ENCODE measurements at regions not wholly inside any gene's neighbourhood (a gene's known extent, or its start where the extent isn't known, plus 50 kb on each side); places are given as distances from the start of the nearest gene placed in this dataset.

GRCh38 chr20:11783102-11783850 is 134.4 kb upstream of the BTBD3 start:
- Histone ChIP-seq H3K4me3 (ENCODE audit: low read depth, low read length) (no peak overlapping the region), H3K27me3 (replicated peaks) (no peaks in the 10 kb centered on the region), H3K36me3 (replicated peaks) (no peaks in the 10 kb centered on the region), H3K27ac (no peak overlapping the region)
- no peak for TF ChIP-seq CTCF (IDR thresholded peaks at IDR 0.05; ENCODE audit: low read depth, low read length, missing control alignments)
- in situ Hi-C loops (cut with HindIII; ENCODE audit: low pct_ligation_motif_present, low sequenced_read_pairs) = no loop called here
- DNase-seq = no peak

GRCh38 chr20:11785885-11786507 is 131.7 kb upstream of the BTBD3 start:
- no peak overlapping the region for H3K4me3 ChIP-seq (ENCODE audit: low read depth, low read length)
- in situ Hi-C loops (cut with HindIII; ENCODE audit: low pct_ligation_motif_present, low sequenced_read_pairs) = no loop called here
- H3K36me3 ChIP-seq (replicated peaks) = no peaks in the 10 kb centered on the region
- no peaks in the 10 kb centered on the region for H3K27me3 ChIP-seq (replicated peaks)
- H3K27ac ChIP-seq = no peak overlapping the region
- TF ChIP-seq CTCF (IDR thresholded peaks at IDR 0.05; ENCODE audit: low read depth, low read length, missing control alignments) = no peak
- DNase-seq = no peak

- Histone ChIP-seq H3K27ac (no peak overlapping the region), H3K36me3 (replicated peaks) (no peaks in the 10 kb centered on the region), H3K27me3 (replicated peaks) (no peaks in the 10 kb centered on the region), H3K4me3 (ENCODE audit: low read depth, low read length) (no peak overlapping the region)
- in situ Hi-C loops (cut with HindIII; ENCODE audit: low pct_ligation_motif_present, low sequenced_read_pairs) = no loop called here
- no peak for DNase-seq
- no peak for TF ChIP-seq CTCF (IDR thresholded peaks at IDR 0.05; ENCODE audit: low read depth, low read length, missing control alignments)
These were observed 127.6 kb upstream of the BTBD3 start for GRCh38 chr20:11790046-11790445.

- no peaks in the 10 kb centered on the region for H3K27me3 ChIP-seq (replicated peaks)
- H3K36me3 ChIP-seq (replicated peaks) = no peaks in the 10 kb centered on the region
- in situ Hi-C loops (cut with HindIII; ENCODE audit: low pct_ligation_motif_present, low sequenced_read_pairs) = no loop called here
- no peak for TF ChIP-seq CTCF (IDR thresholded peaks at IDR 0.05; ENCODE audit: low read depth, low read length, missing control alignments)
- DNase-seq = no peak
- no peak overlapping the region for H3K4me3 ChIP-seq (ENCODE audit: low read depth, low read length)
- H3K27ac ChIP-seq = no peak overlapping the region
These were observed 126.4 kb upstream of the BTBD3 start for GRCh38 chr20:11791316-11791715.

- no peak for TF ChIP-seq CTCF (IDR thresholded peaks at IDR 0.05; ENCODE audit: low read depth, low read length, missing control alignments)
- in situ Hi-C loops (cut with HindIII; ENCODE audit: low pct_ligation_motif_present, low sequenced_read_pairs) = no loop called here
- H3K27ac ChIP-seq = no peak overlapping the region
- no peak overlapping the region for H3K4me3 ChIP-seq (ENCODE audit: low read depth, low read length)
- no peak for DNase-seq
- H3K27me3 ChIP-seq (replicated peaks) = no peaks in the 10 kb centered on the region
- H3K36me3 ChIP-seq (replicated peaks) = no peaks in the 10 kb centered on the region
These were observed 125.7 kb upstream of the BTBD3 start for GRCh38 chr20:11791835-11792567.
